HG03558 (cell line): ENCODE measurements at regions not wholly inside any gene's neighbourhood (a gene's known extent, or its start where the extent isn't known, plus 50 kb on each side); places are given as distances from the start of the nearest gene placed in this dataset.
"Not testable (repeated sequence)": the region's sequence is repeated elsewhere in the genome, so short reads cannot be mapped to it uniquely, and the experiment has no call there.

ENCODE experiments used
- ATAC-seq: cut with Tn5 transposase; IDR thresholded peaks from one replicate; pipeline ENCODE4 v1.9.1; 2021; ENCODE audit warnings: moderate number of reproducible peaks; ENCODE audit not compliant: unreplicated experiment; ENCODE audit errors: extremely low read depth

GRCh38 chr1:206358771-206359170, 111.5 kb upstream of the IKBKE start:
- ATAC-seq = not testable (repeated sequence)

DNA sequence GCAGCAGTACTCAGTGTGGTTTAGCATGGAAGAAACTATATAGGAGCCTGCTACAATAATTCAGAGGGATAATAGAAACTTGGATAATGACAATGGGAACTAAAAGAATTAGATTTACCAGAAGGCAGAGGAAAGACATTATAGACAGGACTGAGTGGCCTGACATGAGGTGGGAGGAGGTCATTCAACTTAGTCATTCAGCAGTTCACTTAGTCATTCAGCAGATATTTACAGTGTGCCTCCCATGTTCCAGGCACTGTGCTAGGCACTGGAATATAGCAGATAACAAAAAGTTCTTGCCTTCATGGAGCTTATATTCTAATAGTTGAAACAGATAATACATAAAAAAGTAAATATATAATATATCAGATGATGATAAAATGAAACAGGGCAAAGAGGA, 110.9 kb upstream of the IKBKE start:
- ATAC-seq = not testable (repeated sequence)

DNA sequence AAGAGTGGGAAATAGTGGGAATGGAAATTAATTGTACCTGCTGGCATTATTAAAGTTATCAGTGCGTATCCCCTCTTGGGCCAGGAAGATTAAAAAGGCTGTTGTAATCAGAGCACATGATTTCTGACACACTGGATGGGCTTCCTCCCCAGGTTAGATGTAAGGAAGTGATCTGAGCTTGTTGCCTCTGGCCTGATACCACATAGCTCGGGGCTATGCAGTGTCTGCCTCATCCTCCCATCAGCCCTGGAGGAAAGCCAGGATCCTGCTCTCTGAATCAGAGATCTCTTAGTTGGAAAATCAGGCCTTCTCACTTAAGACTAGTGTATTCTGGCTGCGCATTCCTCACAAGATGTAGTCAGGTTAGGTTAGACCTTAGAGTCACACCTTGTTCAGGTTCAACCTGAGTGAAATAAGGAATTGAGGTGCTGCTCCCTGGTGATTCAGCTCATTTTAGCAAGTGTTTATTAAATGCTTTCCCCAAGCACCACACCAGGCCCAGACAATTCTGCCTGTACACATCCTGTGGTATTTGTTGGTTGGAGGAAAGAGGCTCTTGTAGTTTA, 108.2 kb upstream of the IKBKE start:
- not testable (repeated sequence) for ATAC-seq

DNA sequence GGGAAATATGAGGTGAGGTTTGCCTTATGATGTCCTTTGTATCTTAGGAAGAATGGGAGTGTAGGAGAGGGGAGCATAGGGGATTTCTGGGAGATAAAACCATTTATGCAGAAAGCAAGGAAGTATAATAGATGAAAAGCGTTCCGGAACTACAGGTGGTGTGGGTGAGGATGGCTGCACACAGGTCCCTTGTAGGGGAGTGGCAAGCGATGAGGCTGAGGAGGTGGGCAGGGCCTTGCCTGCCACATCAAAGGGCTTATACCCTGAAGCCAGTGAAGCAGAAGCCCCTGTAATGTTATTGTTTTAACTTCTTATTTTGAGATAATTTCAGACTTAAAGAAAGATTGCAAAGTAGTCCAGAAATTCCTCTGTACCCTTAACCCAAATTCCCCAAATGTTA, 107.3 kb upstream of the IKBKE start:
- not testable (repeated sequence) for ATAC-seq

GRCh38 chr1:206365271-206365670, 105.0 kb upstream of the IKBKE start:
- not testable (repeated sequence) for ATAC-seq

- ATAC-seq = not testable (repeated sequence)
These were observed 104.1 kb upstream of the IKBKE start for GRCh38 chr1:206366131-206366530.

GRCh38 chr1:206366772-206367171, 103.5 kb upstream of the IKBKE start:
- ATAC-seq = not testable (repeated sequence)

DNA sequence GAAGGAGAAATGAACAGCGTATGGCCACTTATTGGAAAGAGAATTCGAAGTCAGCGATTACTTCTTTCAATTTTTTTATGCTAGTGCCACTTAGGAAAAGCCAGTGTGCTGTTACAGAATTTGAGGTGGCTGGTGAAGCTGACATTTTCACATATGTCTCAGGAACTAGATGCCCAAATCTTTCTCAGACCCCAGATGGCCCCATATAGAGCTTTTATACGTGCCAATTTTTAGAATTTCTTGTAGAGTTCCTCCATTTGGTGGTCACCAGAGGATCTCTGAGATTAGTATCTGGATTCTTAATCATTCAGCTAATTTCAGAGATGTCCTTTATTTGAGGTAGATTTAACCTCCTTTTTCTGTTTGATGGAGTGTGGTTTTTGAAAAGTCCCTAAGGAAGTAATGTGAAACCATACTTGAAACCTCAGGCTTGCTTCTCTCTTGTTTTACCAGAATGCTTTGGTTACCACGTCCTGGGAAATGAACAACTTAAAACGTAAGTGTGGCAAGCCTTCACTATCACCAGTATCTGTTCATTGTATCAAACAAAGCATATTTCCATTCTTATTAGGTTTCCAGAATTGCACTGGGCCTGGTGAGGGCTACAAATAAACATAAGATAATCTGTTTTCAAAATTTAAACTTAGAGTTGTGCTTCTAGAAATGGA, 102.2 kb upstream of the IKBKE start:
- not testable (repeated sequence) for ATAC-seq

GRCh38 chr1:206374725-206375124, 95.6 kb upstream of the IKBKE start:
- ATAC-seq = not testable (repeated sequence)

- ATAC-seq = not testable (repeated sequence)
These were observed 94.7 kb upstream of the IKBKE start for GRCh38 chr1:206375552-206375951.

- ATAC-seq = not testable (repeated sequence)
These were observed 91.8 kb upstream of the IKBKE start for GRCh38 chr1:206378506-206378905.

DNA sequence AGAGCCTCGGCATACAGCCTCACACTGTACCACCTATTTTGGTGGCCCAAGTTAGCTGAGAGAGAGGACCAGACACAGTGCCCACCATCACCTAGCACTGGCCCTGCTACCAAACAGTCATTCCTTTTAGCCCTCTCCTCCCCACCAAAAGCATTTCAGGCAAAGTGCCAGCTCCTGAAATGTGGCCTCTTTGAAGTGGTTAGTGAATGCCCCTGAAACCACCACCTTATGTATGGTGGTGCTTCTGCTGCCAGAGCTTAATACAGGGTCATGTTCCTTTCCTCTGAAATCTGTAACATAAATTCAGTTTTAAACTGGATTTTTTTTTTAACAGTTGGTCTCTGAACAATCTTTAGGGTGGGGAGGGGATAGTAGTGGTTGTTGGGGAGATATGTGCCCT, 91.0 kb upstream of the IKBKE start:
- not testable (repeated sequence) for ATAC-seq

GRCh38 chr1:206380163-206380790, 90.0 kb upstream of the IKBKE start:
- not testable (repeated sequence) for ATAC-seq

DNA sequence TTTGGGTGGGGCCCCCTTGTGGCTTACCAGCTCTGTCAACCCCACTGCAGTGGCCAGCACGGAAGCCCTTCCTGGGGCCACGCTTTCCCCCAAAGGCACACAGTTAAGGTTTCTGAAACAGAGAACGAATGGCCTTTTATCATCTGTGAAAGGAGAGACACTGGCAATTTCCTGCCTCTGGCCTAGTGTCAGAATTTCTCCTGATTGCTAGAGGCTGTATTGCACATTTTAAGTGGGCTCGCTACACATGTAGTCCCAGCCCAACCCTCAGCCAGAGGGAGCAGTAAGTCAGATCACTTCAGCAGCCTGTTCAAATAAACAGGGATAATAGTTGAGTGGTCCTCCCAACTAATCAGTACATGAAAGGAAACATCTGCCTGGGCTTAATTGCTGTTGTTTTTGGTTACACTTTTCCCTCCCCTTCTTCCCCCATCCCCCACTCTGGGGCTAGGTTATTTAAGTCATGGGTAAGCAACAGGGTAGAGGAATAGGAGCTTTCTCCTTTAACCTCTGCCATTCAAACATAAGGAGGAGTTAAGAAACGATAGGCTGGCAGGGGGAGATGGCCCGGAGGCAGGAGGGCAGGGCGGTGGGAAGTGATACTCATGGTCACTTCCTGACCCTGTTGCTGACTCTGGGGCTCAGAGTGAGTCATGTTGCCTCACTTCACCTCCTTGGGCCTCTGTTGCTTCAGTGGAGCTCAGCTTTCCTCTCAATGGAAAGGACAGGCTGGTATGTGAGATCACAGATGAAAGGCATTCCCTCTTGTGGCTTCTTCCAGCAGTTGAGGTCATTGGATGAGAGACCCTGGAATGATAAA, 89.3 kb upstream of the IKBKE start:
- not testable (repeated sequence) for ATAC-seq

DNA sequence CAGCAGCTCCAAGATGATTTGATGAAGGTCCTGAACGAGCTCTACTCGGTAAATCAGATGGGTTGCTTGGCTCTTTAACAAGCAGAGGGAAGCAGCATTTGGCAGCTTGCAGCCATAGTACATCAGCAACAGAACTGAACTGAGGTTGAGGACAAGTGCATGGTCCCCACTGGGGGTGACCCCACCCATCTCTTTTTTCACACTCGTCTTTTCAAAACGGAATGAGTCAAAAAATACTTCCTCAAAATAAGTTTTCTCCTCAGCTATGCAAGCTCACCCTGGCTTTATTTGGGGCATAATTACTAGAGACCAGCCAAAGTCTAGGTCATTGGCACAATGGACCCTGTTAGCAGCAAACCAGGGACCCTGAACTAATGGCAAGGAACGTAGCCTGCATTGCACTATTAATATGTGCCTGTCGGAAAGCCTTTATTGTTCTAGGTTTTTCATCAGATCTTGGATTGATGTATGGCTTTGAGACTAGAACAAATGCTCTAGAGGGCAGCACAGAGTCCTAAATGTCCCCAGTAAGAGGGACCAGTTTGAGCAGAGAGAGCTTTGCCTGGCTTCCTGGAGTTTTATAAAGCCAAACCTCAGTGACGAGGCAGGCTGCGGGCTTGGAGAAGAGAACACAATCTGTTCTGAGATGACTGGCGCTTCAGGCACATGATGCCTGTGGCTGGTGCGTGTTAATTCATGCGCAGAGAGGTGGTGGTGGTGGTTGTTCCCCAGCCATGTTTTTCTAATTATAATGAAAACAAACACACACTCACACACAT, 86.1 kb upstream of the IKBKE start:
- not testable (repeated sequence) for ATAC-seq

GRCh38 chr1:206384891-206385290, 85.4 kb upstream of the IKBKE start:
- ATAC-seq = not testable (repeated sequence)

GRCh38 chr1:206387631-206388030, 82.6 kb upstream of the IKBKE start:
- not testable (repeated sequence) for ATAC-seq

DNA sequence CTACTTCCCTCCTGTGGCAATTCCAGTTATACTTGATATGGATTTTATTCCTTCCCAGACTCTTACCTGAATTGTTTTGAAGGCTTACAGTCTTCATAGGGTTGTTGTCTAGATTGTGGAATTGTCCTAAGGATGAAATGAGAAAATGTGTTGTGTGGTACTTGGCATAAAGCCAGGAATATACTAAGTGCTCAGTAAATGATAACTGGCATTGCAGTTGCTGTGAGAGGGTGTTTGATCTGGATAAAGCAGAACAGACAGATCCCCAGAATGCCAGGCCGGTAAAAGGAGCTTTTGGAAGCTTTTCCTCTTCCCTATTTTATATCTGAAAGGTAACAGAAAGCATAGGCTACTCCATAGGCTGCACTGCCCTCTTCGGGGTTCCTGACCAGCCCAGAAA, 78.4 kb upstream of the IKBKE start:
- ATAC-seq = not testable (repeated sequence)

DNA sequence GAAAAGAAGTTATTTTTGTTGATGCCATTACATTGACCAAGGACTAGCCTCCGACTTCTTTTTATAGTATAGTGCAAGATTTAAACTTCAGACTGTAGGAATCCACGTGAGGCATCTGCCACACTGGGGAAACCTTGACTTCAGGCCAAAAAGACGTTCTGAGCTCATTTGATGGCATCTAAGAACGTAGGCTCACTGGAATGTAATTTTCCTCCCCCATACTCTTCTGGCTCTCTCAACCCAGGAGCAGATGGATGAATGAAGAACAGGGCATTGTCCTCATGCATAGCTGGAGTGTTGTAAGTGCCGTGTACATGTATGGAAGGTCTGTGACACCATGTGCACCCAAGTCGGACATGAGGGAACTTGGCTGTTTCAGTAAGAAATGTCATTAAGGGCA, 72.8 kb upstream of the IKBKE start:
- ATAC-seq = not testable (repeated sequence)

- ATAC-seq = not testable (repeated sequence)
These were observed 72.0 kb upstream of the IKBKE start for GRCh38 chr1:206398261-206398660.
